CD4-positive, alpha-beta T cell (primary cell): ENCODE measurements at regions not wholly inside any gene's neighbourhood (a gene's known extent, or its start where the extent isn't known, plus 50 kb on each side); places are given as distances from the start of the nearest gene placed in this dataset.

ENCODE experiments used
- ATAC-seq: fragments of 200-7000 bp; cut with Tn5 transposase; one replicate; pipeline ENCODE4 v1.10.0; 2022; ENCODE audit warnings: mild to moderate bottlenecking; ENCODE audit not compliant: poor library complexity
- CTCF ChIA-PET: fragments of 350-600 bp; sonication (Branson Sonifier 250); formaldehyde crosslinking; loops from one replicate; lab custom pipeline; 2021; ENCODE audit warnings: antibody characterized with exemption, inconsistent platforms; lab: Charles Lee
- POLR2A ChIA-PET: fragments of 350-600 bp; sonication (Branson Sonifier 250); formaldehyde crosslinking; loops from one replicate; lab custom pipeline; 2021; ENCODE audit warnings: antibody characterized with exemption, inconsistent platforms; lab: Charles Lee
- DNase-seq, 14 experiments: peaks; one replicate each; pipeline ENCODE4 v3.0.0-alpha.2; 2013 to 2020; ENCODE audit warnings: mixed read lengths in 2 of 14
- H3K27ac ChIP-seq, 2 donors: one replicate each; pipeline versions ENCODE4 v1.5.1 to v1.7.0; 2013; ENCODE audit warnings: low read length in 2 of 2, low read depth in 1 of 2, mild to moderate bottlenecking in 1 of 2
- H3K27me3 ChIP-seq, 2 experiments: 1 replicate in 1 of 2; 2 replicates in 1 of 2; pipeline versions ENCODE4 v1.6.1 to v1.7.0; 2013; ENCODE audit warnings: low read length in 2 of 2, control low read depth in 1 of 2, mild to moderate bottlenecking in 1 of 2, moderate library complexity in 1 of 2; ENCODE audit not compliant: insufficient read depth in 2 of 2, control insufficient read depth in 1 of 2
- H3K36me3 ChIP-seq: one replicate; pipeline ENCODE4 v1.6.1; 2013; ENCODE audit warnings: low read length, control low read depth; ENCODE audit not compliant: insufficient read depth
- H3K4me1 ChIP-seq: one replicate; pipeline ENCODE4 v1.6.1; 2013; ENCODE audit warnings: low read length, control low read depth; ENCODE audit not compliant: insufficient read depth
- H3K4me3 ChIP-seq: one replicate; pipeline ENCODE4 v1.5.1; 2013; ENCODE audit warnings: mild to moderate bottlenecking, low read length, moderate library complexity
- H3K9me3 ChIP-seq, 2 experiments: 1 replicate in 1 of 2; 2 replicates in 1 of 2; pipeline versions ENCODE4 v1.6.1 to v1.7.0; 2013; ENCODE audit warnings: low read length in 2 of 2, mild to moderate bottlenecking in 2 of 2, control low read depth in 1 of 2, moderate library complexity in 1 of 2; ENCODE audit not compliant: control insufficient read depth in 1 of 2, insufficient read depth in 1 of 2
- H3K27ac Mint-ChIP-seq: one replicate; pipeline ENCODE4 v1.8.0; 2020; ENCODE audit warnings: mixed read lengths
- H3K27me3 Mint-ChIP-seq: one replicate; pipeline ENCODE4 v1.8.0; 2021; ENCODE audit warnings: mixed read lengths
- H3K36me3 Mint-ChIP-seq: one replicate; pipeline ENCODE4 v1.8.0; 2021; ENCODE audit warnings: low read depth, mixed read lengths
- H3K4me1 Mint-ChIP-seq: one replicate; pipeline ENCODE4 v1.8.0; 2021; ENCODE audit warnings: low read depth, mixed read lengths
- H3K4me3 Mint-ChIP-seq: one replicate; pipeline ENCODE4 v1.8.0; 2020; ENCODE audit warnings: mild to moderate bottlenecking, mixed read lengths
- H3K9me3 Mint-ChIP-seq: one replicate; pipeline ENCODE4 v1.8.0; 2020; ENCODE audit warnings: mixed read lengths
- intact Hi-C, 2 experiments: fragments of 100-400 bp; cut with DNase I in 1 of 2; cut with micrococcal nuclease in 1 of 2; formaldehyde crosslinking; loops; one replicate each; pipeline versions ENCODE4 v1.15.1 to v1.9.0; 2023 to 2025; cut with DNase I, micrococcal nuclease
- TF ChIP-seq, protein P1 (sequence below): fragments of 200-600 bp; IDR thresholded peaks from one replicate; pipeline ENCODE4 v1.8.0; 2022; ENCODE audit warnings: antibody characterized with exemption, mild to moderate bottlenecking

DNA sequence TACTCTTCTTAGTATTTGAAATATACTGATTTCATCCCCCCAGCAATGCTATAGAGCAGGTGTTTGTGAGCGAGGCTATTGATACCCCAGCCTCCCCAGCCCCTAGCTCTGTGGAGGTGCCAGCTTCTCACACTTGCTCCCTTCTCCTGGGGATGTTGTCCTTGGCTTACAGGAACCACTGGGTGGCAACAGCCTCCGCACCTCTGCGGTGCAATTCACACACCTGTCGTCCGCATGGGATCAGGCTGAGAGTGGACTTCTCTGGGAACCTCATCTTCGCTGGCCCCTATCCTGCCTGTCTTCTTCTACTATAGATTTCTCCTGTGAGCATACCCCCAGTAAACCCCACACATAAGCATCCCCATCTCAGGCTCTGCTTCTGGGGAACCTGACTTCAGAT, 103.9 kb upstream of the SLC6A11 start:
- ChIA-PET CTCF (no interaction called here), POLR2A (no interaction called here)
- Mint-ChIP-seq H3K27me3 (peaks cover 50% of the 10 kb centered on the region), H3K4me1 (peaks cover 1% of the 10 kb centered on the region), H3K9me3 (no peaks in the 10 kb centered on the region), H3K4me3 (no peak overlapping the region), H3K36me3 (no peaks in the 10 kb centered on the region), H3K27ac (no peak overlapping the region)
- intact Hi-C loops, result no loop called here
- ATAC-seq (no peak), DNase-seq (no peak)
- peaks cover 28 to 36% of the 10 kb centered on the region in 2 experiments for H3K27me3 ChIP-seq
- H3K9me3 ChIP-seq, result peaks cover 0 to 10% of the 10 kb centered on the region in 2 experiments
- H3K4me3 ChIP-seq, result no peak overlapping the region
- H3K4me1 ChIP-seq, result peaks cover 3% of the 10 kb centered on the region
- no peaks in the 10 kb centered on the region for H3K36me3 ChIP-seq
- TF ChIP-seq, protein P1, sequence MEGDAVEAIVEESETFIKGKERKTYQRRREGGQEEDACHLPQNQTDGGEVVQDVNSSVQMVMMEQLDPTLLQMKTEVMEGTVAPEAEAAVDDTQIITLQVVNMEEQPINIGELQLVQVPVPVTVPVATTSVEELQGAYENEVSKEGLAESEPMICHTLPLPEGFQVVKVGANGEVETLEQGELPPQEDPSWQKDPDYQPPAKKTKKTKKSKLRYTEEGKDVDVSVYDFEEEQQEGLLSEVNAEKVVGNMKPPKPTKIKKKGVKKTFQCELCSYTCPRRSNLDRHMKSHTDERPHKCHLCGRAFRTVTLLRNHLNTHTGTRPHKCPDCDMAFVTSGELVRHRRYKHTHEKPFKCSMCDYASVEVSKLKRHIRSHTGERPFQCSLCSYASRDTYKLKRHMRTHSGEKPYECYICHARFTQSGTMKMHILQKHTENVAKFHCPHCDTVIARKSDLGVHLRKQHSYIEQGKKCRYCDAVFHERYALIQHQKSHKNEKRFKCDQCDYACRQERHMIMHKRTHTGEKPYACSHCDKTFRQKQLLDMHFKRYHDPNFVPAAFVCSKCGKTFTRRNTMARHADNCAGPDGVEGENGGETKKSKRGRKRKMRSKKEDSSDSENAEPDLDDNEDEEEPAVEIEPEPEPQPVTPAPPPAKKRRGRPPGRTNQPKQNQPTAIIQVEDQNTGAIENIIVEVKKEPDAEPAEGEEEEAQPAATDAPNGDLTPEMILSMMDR, result no peak
- H3K27ac ChIP-seq, result no peak overlapping the region

DNA sequence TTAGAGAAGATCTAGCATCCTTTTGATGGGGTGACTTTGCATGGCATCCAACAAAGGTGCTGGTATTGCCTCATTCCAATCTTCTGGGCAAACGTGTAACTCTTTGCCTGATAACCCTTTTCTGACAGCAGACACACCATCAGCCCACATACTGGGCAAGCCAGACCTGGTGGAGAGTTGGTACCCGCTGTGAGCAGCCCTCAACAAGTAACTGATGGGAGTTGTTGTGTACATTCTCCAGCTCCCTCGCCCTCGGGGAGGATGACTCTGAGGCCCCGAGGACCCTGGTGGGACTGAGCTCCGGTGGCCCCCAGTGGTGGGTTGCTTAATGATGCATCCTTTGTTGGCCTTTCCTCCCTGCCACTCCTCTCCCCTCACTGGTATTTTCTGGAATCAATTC, 102.4 kb upstream of the SLC6A11 start:
- no peak overlapping the region for H3K4me3 Mint-ChIP-seq
- peaks cover 49% of the 10 kb centered on the region for H3K27me3 Mint-ChIP-seq
- CTCF ChIA-PET, result no interaction called here
- no peak overlapping the region for H3K27ac Mint-ChIP-seq
- H3K4me1 ChIP-seq, result no peaks in the 10 kb centered on the region
- ATAC-seq (no peak), DNase-seq (no peak)
- TF ChIP-seq, protein P1, result no peak
- peaks cover 21 to 28% of the 10 kb centered on the region in 2 experiments for H3K27me3 ChIP-seq
- POLR2A ChIA-PET, result no interaction called here
- peaks cover 0 to 3% of the 10 kb centered on the region in 2 experiments for H3K9me3 ChIP-seq
- no peaks in the 10 kb centered on the region for H3K36me3 Mint-ChIP-seq
- intact Hi-C loops, result no loop called here
- H3K27ac ChIP-seq, result no peak overlapping the region
- no peak overlapping the region for H3K4me3 ChIP-seq
- H3K9me3 Mint-ChIP-seq, result no peaks in the 10 kb centered on the region
- H3K4me1 Mint-ChIP-seq, result no peaks in the 10 kb centered on the region
- no peaks in the 10 kb centered on the region for H3K36me3 ChIP-seq

DNA sequence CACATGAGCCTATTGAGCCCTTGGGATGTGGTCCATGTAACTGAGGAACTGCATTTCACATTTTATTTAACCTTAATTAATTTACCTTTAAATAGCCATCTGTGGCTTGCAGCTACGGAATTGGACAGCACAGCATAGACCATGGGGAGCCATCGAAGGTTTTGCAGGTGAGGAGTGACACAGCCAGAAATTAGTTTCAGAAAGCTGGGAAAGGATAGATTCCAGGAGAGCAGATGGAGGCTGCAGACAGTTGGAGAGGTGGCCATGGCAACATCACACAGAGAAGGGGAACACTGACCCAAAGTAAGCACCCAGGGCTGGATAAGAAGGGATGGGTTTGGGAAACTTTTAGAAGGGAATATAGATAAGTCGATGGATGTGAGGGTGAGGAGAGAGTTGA, 100.1 kb upstream of the SLC6A11 start:
- Histone ChIP-seq H3K9me3 (peaks cover 0 to 3% of the 10 kb centered on the region in 2 experiments), H3K27me3 (peaks cover 5 to 15% of the 10 kb centered on the region in 2 experiments), H3K4me1 (no peaks in the 10 kb centered on the region), H3K36me3 (no peaks in the 10 kb centered on the region), H3K4me3 (no peak overlapping the region), H3K27ac (no peak overlapping the region)
- Mint-ChIP-seq H3K4me3 (no peak overlapping the region), H3K36me3 (no peaks in the 10 kb centered on the region), H3K27me3 (peaks cover 26% of the 10 kb centered on the region), H3K4me1 (no peaks in the 10 kb centered on the region), H3K9me3 (no peaks in the 10 kb centered on the region), H3K27ac (no peak overlapping the region)
- intact Hi-C loops, result no loop called here
- ChIA-PET POLR2A (no interaction called here), CTCF (no interaction called here)
- TF ChIP-seq, protein P1, result no peak
- ATAC-seq, result no peak
- DNase-seq, result no peak
